DMS53 (cell line): ENCODE measurements at regions not wholly inside any gene's neighbourhood (a gene's known extent, or its start where the extent isn't known, plus 50 kb on each side); places are given as distances from the start of the nearest gene placed in this dataset.
"Not testable (repeated sequence)": the region's sequence is repeated elsewhere in the genome, so short reads cannot be mapped to it uniquely, and the experiment has no call there.

Experiments used
- DNase-seq: peaks from one replicate; lab custom pipeline; 2025; lab: John Stamatoyannopoulos, UW

DNA sequence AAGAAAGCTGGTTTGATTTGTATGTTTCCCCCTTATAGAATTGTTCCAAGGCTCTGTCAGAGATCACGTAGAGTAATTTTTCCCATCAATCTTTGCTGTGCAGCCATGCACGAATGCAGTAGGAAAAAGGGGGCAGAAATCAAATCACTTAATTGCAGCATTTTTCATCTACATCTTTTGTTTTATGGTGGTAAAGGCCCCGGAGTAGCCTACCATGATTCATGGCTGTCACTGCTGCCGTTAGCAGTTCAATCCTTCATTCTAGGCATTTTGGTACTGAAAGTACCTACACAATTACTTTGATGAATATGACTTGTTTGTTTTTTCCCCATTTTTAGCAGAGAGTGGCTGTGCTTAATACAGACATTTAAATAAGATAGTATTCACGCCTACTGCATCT, 631.9 kb upstream of the MMS22L start:
- DNase-seq = no peak

DNA sequence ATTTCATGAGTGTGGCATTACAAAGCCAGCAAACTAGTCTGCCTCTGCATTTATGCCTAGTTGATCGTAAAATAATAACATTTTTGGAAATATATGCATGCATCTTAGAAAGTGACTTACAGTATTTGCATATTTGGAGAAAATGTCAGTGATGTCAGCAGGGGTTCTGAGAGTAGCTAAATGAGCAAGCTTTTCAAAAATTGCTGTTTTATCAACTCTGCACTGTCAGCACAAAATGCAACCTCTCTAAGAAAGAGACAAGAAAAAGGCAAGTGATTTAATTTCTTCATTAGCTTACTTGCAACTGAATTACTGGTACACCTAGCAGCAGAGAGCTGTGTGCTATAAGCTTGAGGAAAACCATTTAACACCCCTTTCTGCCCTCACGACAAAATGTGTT, 632.5 kb upstream of the MMS22L start:
- DNase-seq = no peak

DNA sequence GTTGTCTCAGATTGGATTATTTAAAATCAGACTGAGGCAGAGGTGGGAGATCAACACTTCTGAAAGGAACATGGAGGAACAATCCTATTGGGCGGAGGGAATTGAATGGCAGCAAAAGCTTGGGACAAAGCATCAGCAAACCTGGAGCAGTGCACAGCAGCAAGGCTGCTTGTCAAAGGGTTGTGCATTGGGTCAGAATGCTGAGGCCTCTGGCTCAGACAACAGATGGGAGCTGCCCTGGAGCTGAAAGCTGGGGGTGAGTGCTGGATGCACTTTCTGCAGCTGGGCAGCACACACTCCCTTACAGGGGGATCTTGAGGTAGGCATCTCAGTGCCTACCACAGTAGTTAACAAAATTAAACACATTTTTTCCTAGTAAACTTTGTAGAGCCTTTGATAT, 634.4 kb upstream of the MMS22L start:
- no peak for DNase-seq

DNA sequence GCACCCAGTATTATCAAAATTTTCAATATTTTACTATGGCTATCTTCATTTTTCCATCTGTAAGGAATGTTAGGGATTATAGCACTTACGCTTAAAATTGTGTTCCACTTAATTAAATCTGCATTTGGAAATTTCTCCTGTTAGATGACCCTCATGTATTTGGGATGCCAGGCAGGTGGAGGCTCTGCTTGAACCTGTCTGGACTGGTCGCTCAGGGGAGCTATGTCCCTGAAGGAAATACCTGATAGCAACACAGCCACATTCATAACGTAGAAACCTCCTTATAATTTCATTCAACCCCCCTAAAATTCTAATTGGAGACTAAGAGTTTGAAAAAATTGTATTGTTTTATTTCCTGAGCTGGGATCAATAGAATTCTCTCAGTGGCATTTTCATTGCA, 636.0 kb upstream of the MMS22L start:
- DNase-seq = no peak

DNA sequence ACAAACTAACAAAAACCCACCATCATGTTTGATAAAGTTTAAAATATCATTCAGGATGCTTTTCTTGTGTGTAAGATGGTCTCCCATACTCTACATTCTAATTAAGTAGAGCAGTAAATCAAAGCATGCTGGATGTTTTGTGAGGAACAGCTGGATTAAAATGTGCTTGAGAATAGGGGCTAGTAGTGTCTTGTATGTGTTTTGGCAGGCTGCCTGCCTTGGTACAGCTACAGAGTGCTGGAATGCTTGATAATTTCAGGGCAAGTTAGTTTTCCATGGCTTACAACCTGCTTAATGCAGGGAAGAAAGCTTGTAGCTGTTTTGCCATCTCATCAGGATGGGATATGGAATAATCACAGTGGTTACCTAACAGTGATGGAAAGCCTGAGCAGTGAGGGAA, 636.6 kb upstream of the MMS22L start:
- DNase-seq = no peak

DNA sequence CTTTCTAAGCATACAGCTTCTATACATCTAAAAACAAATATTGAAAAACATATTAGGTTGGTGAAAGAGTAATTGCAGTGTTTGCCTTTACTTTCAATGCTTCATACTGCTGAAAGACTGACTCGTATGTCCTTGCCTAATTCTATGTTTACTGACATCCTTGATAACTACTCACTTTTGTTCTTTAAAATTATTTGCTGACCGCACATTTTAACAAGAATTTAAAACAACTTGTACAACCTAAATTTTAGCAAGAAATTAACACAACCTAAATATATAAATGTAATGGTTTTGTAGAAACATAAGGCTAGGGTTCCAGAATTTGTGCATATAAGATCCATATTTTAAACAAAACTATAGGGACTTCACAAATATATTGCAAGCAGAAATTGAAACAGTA, 640.2 kb upstream of the MMS22L start:
- DNase-seq = no peak

DNA sequence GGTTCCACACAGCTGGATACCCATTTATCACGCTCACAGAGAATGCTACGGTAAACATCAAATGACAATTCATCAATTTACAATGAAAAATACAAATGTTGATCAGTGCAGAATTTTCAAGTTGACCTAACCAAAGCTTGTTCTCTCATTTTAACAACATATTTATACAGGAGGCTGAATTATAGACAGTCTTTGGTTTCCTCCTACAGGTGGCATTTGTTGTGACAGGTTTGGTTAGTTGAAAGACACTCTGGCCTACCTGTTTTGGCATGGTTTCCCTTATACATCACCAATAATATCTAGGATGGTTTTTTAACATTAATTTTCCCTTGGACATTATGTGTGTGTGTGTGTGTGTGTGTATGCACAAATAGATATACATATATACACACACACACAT, 642.5 kb upstream of the MMS22L start:
- peak; percentile 47 for DNase-seq

DNA sequence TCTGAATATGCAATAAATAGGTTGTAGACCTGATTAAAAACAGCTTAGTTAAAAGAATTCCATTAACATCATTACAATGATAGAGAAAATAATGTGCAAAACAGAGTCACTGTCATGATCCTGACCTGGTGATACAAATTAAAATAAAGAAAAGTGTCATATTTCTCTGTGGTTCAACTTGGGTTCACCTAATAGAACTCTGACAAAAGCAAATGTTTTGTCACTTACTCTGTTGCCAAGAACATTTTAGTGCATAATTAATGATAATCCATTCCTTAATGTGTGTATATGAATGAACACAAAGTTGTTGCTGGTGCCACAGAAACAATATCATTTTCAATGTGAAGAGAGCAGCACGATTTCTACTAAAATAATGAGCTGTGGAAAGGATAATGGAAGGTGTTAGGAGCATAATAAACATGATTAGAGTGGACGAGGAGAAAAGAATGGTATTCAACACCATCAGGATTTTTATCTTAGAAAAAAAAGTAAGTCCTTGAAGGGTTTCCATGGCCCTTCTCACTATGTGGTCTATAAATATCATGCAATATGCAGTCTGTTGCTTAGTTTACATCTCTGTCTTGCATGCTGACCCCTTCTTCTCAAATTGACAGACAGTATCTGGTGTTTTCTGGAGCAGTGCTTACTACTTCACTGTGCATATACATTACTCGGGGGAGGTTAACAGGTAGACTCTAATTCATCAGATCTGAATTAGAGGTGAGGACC, 656.6 kb upstream of the MMS22L start:
- DNase-seq = no peak

DNA sequence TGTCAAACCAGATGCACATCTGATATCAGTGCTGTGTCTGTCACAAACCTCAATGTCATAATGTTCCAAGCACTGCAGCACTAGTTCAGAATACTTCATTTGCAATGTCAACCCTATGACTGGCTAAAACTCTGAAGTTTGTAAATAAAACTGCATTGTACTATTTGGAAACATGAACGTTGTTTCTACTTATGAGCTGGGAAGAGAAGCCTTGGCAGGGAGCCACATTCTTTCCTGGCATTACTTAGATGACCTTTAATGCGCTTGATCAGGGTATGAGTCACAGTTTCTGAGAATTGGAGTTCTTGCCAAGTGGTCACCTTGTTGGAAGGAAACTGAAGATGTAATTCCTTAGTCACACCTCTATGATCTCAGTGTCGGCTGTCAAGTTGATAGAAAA, 664.8 kb upstream of the MMS22L start:
- DNase-seq = peak; percentile 80

DNA sequence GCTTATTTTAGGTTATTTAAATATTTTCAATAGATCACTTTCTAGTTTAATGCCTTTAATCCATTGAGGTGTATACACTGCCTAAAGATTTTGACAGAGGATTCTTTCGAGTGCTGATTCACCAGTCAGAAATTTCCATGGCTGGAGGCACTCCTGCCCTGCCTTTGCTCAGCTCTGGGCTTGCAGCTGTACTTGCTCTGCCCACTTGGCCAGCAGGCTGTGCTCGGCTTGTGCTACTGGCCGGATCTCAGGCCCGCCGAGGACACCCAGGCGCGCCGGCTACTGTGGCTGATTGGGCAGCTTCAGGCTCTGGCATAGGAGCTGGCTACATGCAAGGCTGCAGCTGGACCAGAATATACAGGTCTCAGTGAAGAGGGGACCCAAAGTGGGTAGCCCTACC, 675.1 kb upstream of the MMS22L start:
- DNase-seq = no peak

DNA sequence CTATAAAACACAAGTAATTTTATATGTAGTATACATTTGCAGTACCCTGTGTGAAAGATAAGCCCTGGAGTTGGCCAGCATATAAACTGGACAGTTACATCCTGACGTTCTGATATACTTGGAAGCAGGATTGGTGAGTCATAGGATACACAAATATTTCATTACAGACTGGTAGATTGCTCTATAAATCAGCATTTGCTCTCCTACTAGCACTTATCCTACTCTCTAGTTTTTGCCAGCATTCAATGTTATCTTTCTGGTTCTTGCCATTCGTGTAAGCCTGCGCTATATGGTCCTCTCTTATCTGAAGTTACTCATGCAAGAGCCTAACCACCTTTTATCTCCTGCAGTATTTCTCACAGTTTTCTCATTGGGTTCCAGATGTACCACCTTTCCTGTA, 680.2 kb upstream of the MMS22L start:
- DNase-seq = peak; percentile 38

DNA sequence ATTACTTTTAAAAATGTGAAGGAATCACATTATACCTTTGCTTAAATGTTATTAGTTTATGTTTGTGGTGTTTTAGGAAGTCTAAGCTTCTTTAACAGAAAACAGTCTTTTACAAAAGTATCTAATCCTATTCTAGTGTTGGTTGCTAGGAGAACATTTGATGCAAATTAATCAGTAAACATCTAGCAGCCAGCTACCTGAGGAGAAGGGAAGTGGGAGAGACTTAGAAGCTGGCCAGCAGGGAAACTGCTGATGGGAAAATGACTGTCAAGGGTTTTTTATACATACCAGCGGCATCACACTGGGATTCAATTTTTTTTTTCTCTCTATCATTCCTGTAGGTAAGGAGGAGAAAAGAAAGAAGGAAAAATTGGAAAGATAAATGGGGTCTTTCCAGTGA, 686.0 kb upstream of the MMS22L start:
- no peak for DNase-seq

DNA sequence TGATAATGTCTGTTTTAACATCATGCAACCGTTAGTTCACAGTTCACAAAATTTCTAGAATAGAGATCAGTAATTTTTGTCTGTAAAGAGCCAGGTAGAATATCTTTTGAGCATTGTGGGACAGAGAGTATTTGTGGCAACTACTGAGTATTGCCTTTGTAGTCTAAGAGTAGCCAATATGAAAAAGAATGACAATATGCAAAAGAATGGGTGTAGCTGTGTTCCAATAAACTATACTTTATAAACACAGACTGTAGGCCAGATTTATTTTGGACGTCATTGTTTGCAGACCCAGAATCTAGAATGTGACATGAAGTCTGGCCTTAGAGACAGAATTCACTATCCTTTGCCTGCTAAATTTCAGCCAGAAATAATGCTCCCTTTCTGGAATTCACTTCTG, 694.1 kb upstream of the MMS22L start:
- no peak for DNase-seq

DNA sequence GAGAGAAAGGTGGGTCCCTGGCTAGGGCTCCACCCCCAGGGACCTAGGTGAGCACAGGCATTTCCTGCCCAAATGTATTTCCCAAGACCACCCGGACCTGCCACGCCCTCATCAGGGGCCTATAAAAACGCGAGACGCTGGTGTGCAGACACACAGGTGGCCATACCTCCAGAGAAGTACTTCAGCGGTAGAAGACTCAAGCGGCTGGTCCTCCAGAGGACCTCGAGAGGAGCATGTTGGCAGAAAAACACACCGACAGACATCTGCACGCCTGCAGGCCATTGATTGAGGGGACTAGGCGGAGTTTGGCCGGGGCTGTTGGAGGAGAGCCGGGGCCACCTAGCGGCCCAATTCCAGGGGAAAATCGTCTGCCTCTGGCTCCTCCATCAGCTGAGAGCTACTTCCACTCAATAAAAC, 695.8 kb upstream of the MMS22L start:
- DNase-seq = peak; percentile 73

DNA sequence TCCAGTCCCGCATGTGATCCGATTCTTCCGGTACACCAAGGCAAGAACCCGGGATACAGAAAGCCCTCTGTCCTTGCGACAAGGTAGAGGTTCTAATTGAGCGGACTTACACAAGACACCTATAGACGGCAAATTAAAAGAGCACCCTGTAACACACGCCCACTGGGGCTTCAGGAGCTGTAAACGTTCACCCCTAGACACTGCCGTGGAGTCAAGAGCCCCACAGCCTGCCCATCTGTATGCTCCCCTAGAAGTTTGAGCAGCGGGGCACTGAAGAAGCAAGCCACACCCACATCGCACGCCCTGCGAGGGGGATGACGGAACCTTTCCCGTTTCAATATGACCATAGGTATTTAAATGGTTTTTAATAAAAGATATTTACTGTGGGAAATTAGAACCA, 696.3 kb upstream of the MMS22L start:
- DNase-seq = not testable (repeated sequence)

DNA sequence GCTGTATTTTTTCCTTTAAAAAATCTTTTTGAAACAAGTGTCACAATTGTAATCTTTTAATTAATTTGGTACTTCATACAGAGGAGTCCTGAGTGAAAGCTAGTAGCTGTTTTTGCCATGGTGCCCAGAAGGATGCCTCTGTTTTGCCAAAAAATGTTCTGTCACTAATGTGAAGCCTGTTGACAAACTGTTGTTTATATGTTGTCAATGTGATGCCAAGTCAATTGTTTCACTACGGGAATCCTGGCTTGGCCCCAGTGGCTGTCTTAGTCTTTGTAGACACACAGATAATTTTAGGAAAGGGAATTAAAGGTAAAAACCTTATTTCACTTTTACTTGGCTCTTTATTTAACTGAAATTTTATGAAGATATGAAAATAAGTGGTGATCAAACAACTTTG, 706.4 kb upstream of the MMS22L start:
- DNase-seq = no peak

DNA sequence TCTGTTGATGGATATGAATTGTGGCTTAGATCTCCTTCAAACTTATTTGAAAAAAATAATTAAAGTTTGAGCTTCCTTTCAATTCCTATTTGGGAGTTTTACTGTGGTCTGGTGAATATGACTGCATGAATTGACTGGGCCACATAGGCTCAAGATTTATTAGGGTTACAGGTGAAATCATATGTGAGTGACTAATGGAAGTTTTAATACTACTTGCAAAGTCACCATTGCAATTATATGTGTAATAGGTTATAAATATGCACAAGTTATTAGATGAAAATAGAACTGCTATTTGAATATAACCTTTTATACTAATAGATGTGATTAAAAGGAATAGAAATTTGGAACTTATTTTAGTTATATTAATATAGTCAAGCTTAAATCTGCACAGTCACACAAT, 712.1 kb upstream of the MMS22L start:
- no peak for DNase-seq

DNA sequence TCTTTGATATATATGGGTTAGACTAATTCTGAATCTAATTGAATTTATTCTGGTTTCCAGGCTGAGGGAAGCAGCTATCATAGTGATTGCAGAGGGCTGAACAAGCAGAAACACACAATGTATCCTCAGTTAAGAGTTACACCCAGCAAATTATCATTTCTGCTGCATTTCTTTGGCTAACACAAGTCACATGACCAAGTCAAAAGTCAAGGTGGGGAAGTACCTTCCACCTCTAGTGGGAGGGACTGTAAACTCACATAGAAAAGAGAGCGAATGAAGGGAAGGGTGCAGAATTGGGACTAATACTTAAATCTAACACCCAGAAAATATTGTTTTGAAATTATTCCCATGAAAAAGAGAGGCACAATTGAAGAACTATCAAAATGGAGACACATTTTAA, 719.7 kb upstream of the MMS22L start:
- no peak for DNase-seq

DNA sequence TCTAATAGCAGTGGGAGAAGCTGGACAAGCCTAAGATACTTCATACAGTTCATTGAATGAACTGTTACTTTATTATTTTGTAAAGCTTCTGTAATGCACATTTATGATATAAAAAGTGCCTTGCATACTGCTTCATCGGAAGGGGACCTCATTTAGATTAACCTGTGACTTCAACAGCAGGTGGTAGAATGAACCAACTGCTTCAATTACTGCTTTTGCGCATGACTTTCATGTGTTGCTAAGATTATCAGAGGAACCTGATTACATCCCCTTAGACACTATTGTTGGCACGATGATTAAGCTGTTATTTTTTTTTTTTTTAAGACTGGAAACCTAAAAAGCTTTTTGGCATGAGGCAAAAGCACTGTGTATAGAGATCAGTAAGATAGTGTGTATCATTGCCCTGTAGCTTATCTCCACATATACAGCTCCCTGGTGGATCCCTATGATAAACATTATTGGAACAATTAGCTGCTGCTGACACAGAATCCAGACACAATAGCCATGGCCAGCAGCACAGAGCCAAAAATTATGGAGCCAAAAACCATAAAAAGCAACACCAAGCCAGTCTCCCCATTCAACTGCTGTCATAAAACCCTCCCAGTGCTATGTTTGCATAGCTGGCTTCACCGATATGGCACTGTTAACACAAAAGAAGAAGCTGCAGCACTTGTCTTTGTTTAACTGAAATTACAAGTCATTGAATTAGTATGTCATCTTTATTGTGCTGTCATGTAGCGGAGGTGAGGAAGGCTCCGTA, 731.6 kb upstream of the MMS22L start:
- DNase-seq = peak; percentile 65

DNA sequence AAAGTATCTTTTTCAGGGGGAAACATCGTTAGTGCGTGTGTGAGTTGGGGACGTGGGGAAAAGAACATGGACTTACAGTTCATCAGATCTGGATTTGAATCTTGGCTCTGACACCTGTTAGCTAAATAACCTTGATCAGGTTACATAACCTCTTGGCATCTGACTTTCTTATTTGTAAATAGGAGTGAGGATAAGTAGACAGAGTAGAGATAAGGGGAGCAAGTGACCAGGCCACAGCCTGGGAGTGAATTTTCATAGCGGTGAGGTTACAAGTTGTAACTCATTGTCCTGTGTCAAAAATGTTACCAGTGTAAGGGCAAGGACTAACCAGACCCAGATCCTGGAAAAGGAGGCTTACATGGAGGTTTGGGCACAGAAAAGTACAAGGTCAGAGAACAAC, 733.5 kb upstream of the MMS22L start:
- no peak for DNase-seq

DNA sequence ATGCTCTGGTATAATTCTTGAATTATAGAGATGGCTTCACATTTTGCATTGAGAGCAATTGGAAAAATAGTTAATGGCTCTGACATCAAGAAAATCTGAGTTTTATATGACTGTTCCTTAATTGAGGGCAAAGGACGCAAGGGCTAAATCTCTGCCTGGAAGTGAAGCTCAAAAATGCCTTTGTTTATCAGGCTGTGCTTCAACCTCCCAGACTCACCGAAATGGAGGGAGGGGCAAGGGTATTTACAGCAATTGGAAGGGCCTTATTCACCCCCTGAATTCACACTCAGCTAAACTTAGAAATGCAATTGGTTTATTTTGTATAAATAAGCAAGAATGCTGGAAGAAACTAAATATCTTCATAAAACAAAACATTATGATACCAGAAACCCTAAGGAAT, 737.2 kb upstream of the MMS22L start:
- no peak for DNase-seq

DNA sequence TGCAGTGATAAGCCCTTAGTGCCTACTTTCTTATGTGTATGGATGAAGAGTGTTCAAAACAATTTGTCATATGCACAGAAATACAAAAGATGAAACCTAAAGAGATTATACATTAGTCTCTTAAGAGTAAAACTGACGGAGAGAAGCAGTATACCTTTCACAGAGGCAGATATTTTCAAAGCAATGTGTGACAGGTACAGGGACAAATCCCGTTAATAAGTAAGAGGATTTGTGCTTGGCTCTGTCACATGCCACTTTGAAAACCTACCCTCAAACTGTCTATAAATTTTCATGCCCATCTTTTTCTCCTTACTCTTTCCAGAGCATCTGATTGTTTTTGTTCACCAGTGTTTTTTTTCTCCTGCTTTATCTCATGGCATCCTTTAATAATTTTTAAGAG, 741.3 kb upstream of the MMS22L start:
- DNase-seq = no peak

DNA sequence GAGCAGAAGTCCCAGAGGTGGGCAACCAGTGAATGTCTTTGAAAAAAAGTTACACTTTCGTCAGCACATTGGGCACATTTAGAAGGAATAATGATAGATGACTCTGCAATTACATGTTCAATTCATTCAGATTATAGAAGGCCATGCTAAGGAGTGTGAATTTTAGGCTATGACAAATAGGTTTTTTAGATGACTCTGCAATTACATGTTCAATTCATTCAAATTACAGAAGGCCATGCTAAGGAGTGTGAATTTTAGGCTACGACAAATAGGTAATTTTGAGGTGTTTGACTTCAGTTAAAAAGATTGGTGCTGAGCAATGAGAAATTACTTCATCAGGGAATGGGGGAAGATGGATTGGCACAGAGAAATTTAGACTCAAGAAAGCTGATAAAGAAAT, 744.9 kb upstream of the MMS22L start:
- no peak for DNase-seq

DNA sequence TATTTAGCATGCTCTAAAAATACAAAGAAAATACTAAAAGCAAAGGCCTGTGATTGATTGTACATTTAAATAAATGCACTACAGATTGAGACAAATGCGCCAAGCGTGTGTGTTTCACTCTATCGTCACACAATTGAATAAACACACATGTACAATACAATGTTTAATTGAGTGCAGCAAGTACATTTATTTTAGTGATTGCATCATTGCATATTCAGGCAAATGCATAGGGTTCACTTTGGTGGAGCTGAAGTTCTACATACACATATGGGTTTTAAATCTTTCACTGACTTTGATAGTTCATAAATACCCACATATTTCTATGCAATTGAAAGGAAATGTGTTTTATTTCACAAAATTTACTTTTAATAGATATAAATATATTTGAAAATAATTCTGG, 750.6 kb upstream of the MMS22L start:
- no peak for DNase-seq
